ENCODE measurements at regions not wholly inside any gene's neighbourhood (a gene's known extent, or its start where the extent isn't known, plus 50 kb on each side); places are given as distances from the start of the nearest gene placed in this dataset.

DNA sequence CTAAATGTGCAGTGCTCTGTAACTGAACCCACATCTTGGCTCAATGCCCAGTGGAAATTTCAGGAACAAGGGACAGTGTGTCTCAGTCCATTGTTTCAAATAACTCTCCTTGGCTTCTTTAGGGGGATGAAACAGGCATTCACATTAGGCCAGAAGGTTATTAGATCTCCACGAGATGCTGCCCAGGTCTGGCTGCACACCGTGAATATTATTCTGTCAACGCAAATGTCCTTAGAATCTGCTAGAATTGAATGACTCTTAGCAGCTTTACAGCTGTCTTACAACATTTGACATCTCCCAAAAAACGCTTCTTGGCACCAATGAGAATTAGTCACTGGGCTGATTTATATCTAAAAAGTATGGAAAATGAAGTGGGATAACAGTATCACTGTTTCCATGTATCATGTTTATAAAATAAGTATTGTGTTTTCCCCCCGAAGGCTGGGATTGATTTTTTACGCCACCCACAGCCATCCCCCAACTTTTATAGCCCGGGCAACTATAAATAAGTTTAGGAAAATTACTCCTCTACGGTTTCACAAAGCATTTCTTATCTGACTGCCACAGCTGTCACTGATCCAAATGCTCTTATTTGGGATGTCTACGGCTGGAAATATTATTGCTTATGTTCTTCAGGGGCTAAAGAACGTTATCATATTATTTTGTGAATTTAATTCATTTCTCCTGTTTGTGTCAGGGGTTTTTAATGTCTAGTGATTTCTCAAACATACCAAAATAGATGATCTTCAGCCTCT lies 559.7 kb upstream of the FAT1 start:
- Histone ChIP-seq H3K9me3 (ENCODE audit: control insufficient read depth, low read length) (no peaks in the 10 kb centered on the region), H3K4me3 (ENCODE audit: low read length) (no peak overlapping the region), H3K4me1 (ENCODE audit: control insufficient read depth, insufficient read depth, low read length) (no peaks in the 10 kb centered on the region), H3K9ac (ENCODE audit: low read length) (no peak overlapping the region), H3K36me3 (ENCODE audit: control insufficient read depth, insufficient read depth, low read length) (no peaks in the 10 kb centered on the region), H3K27me3 (ENCODE audit: control insufficient read depth, insufficient read depth, low read length) (no peaks in the 10 kb centered on the region)

DNA sequence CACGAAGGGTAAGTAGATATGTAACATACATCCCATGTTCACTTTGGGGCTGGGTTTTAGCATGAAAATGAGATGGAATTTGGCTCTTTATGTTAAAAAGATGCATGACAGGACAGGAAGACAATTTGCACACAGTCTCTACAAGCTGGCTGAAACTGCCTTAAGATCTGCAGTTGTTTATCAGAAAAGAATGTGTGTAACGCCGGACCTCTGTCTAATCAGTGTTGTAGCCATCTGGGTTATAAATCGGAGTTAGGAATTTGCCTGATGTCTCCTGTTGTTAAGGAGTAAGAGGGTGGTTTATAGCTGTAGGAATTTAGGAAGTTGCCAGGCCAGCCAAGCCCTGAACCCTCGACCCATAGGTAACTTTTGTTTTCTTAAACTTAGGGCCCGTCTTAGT lies 562.9 kb upstream of the FAT1 start:
- Histone ChIP-seq H3K9ac (ENCODE audit: low read length) (no peak overlapping the region), H3K27me3 (ENCODE audit: control insufficient read depth, insufficient read depth, low read length) (no peaks in the 10 kb centered on the region), H3K4me3 (ENCODE audit: low read length) (no peak overlapping the region), H3K36me3 (ENCODE audit: control insufficient read depth, insufficient read depth, low read length) (no peaks in the 10 kb centered on the region), H3K4me1 (ENCODE audit: control insufficient read depth, insufficient read depth, low read length) (no peaks in the 10 kb centered on the region), H3K9me3 (ENCODE audit: control insufficient read depth, low read length) (no peaks in the 10 kb centered on the region)

DNA sequence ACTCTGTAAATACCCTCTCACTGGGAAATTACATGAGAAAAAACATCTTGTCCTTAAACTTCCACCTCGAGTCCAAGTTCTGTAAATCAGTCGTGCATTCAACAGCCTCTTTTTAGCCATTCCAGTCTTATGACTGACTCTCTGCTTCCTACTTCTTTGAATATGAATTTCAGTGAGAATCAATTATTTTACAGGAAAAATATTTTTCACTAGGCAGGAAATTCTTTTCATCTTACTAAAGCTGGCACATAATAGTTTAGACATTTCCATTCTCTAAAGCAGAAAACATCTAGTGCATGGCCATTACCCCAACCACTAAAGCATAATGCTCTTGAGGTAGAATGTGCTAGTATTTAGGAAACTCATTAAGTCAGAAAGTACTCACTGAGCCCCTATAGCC lies 565.7 kb upstream of the FAT1 start:
- Histone ChIP-seq H3K27me3 (ENCODE audit: control insufficient read depth, insufficient read depth, low read length) (no peaks in the 10 kb centered on the region), H3K9ac (ENCODE audit: low read length) (no peak overlapping the region), H3K4me1 (ENCODE audit: control insufficient read depth, insufficient read depth, low read length) (no peaks in the 10 kb centered on the region), H3K9me3 (ENCODE audit: control insufficient read depth, low read length) (no peaks in the 10 kb centered on the region), H3K36me3 (ENCODE audit: control insufficient read depth, insufficient read depth, low read length) (no peaks in the 10 kb centered on the region), H3K4me3 (ENCODE audit: low read length) (no peak overlapping the region)

- no peak overlapping the region for H3K9ac ChIP-seq (ENCODE audit: low read length)
- H3K4me1 ChIP-seq (ENCODE audit: control insufficient read depth, insufficient read depth, low read length) = no peaks in the 10 kb centered on the region
- H3K36me3 ChIP-seq (ENCODE audit: control insufficient read depth, insufficient read depth, low read length) = no peaks in the 10 kb centered on the region
- no peaks in the 10 kb centered on the region for H3K27me3 ChIP-seq (ENCODE audit: control insufficient read depth, insufficient read depth, low read length)
- no peaks in the 10 kb centered on the region for H3K9me3 ChIP-seq (ENCODE audit: control insufficient read depth, low read length)
- H3K4me3 ChIP-seq (ENCODE audit: low read length) = no peak overlapping the region
Observed at GRCh38 chr4:187294861-187295260, 571.2 kb upstream of the FAT1 start.

DNA sequence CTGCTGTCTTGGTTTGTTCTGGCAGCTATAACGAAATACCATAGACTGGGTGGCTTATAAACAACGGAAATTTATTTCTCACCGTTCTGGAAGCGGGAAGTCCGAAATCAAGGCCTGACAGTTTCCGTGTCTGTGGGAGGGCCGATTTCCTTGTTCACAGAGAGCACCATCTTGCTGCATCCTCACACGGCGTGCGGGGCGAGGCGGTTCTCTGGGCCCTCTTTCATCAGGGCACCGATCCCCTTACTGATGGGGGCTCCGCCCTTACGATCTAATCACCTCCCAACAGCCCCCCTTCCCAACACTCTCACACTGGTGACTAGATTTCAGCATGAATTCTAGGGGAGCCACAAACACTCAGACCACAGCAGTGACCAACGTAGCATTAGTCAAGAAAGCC lies 578.3 kb upstream of the FAT1 start:
- H3K27me3 ChIP-seq (ENCODE audit: control insufficient read depth, insufficient read depth, low read length) = no peaks in the 10 kb centered on the region
- H3K4me3 ChIP-seq (ENCODE audit: low read length) = no peak overlapping the region
- H3K9me3 ChIP-seq (ENCODE audit: control insufficient read depth, low read length) = no peaks in the 10 kb centered on the region
- no peaks in the 10 kb centered on the region for H3K36me3 ChIP-seq (ENCODE audit: control insufficient read depth, insufficient read depth, low read length)
- H3K4me1 ChIP-seq (ENCODE audit: control insufficient read depth, insufficient read depth, low read length) = no peaks in the 10 kb centered on the region
- no peak overlapping the region for H3K9ac ChIP-seq (ENCODE audit: low read length)

GRCh38 chr4:187302457-187303150 lies 578.9 kb upstream of the FAT1 start:
- H3K9ac ChIP-seq (ENCODE audit: low read length) = no peak overlapping the region
- H3K27me3 ChIP-seq (ENCODE audit: control insufficient read depth, insufficient read depth, low read length) = no peaks in the 10 kb centered on the region
- H3K4me1 ChIP-seq (ENCODE audit: control insufficient read depth, insufficient read depth, low read length) = no peaks in the 10 kb centered on the region
- no peaks in the 10 kb centered on the region for H3K36me3 ChIP-seq (ENCODE audit: control insufficient read depth, insufficient read depth, low read length)
- no peak overlapping the region for H3K4me3 ChIP-seq (ENCODE audit: low read length)
- no peaks in the 10 kb centered on the region for H3K9me3 ChIP-seq (ENCODE audit: control insufficient read depth, low read length)

- no peak overlapping the region for H3K9ac ChIP-seq (ENCODE audit: low read length)
- no peaks in the 10 kb centered on the region for H3K9me3 ChIP-seq (ENCODE audit: control insufficient read depth, low read length)
- H3K4me1 ChIP-seq (ENCODE audit: control insufficient read depth, insufficient read depth, low read length) = no peaks in the 10 kb centered on the region
- no peaks in the 10 kb centered on the region for H3K36me3 ChIP-seq (ENCODE audit: control insufficient read depth, insufficient read depth, low read length)
- H3K4me3 ChIP-seq (ENCODE audit: low read length) = no peak overlapping the region
- H3K27me3 ChIP-seq (ENCODE audit: control insufficient read depth, insufficient read depth, low read length) = no peaks in the 10 kb centered on the region
Observed at GRCh38 chr4:187304133-187304532, 580.5 kb upstream of the FAT1 start.

GRCh38 chr4:187307131-187307530 lies 583.5 kb upstream of the FAT1 start:
- Histone ChIP-seq H3K4me1 (ENCODE audit: control insufficient read depth, insufficient read depth, low read length) (no peaks in the 10 kb centered on the region), H3K4me3 (ENCODE audit: low read length) (no peak overlapping the region), H3K27me3 (ENCODE audit: control insufficient read depth, insufficient read depth, low read length) (no peaks in the 10 kb centered on the region), H3K36me3 (ENCODE audit: control insufficient read depth, insufficient read depth, low read length) (no peaks in the 10 kb centered on the region), H3K9me3 (ENCODE audit: control insufficient read depth, low read length) (no peaks in the 10 kb centered on the region), H3K9ac (ENCODE audit: low read length) (no peak overlapping the region)

DNA sequence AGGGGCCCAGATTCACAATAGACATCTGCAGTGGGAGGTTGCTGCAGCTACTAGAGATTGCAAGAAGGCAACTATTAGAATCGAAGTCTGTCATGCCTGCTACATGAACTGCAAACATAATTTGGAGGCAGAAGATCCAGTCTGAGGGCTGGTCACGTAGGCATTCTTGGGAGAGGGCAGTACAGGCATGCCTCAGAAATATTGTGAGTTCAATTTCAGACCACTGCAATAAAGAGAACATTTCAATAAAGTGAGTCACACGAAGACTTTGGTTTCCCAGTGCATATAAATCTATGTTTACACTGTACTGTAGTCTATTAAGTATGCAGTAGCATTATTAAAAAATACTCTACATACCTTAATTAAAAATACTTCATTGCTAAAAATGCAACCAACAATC lies 585.8 kb upstream of the FAT1 start:
- Histone ChIP-seq H3K9ac (ENCODE audit: low read length) (no peak overlapping the region), H3K4me1 (ENCODE audit: control insufficient read depth, insufficient read depth, low read length) (no peaks in the 10 kb centered on the region), H3K4me3 (ENCODE audit: low read length) (no peak overlapping the region), H3K9me3 (ENCODE audit: control insufficient read depth, low read length) (no peaks in the 10 kb centered on the region), H3K27me3 (ENCODE audit: control insufficient read depth, insufficient read depth, low read length) (no peaks in the 10 kb centered on the region), H3K36me3 (ENCODE audit: control insufficient read depth, insufficient read depth, low read length) (no peaks in the 10 kb centered on the region)

DNA sequence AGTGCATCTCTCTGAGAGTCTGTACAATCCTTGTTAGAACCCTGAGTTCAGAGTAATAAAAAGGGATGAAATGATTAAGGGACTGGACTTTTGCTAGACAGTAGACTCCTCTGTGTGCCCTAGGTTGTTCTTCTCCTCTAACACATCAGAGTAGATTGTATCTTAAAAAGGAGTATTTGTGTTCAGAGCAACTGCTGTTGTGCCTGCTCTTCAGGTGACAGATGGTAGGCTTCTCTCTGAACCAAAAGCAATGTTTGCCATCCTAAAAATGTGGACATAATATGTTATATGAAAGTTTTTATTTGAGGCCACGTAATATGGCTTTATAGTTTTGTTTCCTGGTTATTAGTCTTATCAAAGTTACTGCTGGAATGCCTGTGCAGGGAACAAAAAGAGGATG lies 588.6 kb upstream of the FAT1 start:
- no peaks in the 10 kb centered on the region for H3K9me3 ChIP-seq (ENCODE audit: control insufficient read depth, low read length)
- H3K27me3 ChIP-seq (ENCODE audit: control insufficient read depth, insufficient read depth, low read length) = no peaks in the 10 kb centered on the region
- H3K4me1 ChIP-seq (ENCODE audit: control insufficient read depth, insufficient read depth, low read length) = no peaks in the 10 kb centered on the region
- H3K9ac ChIP-seq (ENCODE audit: low read length) = no peak overlapping the region
- H3K4me3 ChIP-seq (ENCODE audit: low read length) = no peak overlapping the region
- no peaks in the 10 kb centered on the region for H3K36me3 ChIP-seq (ENCODE audit: control insufficient read depth, insufficient read depth, low read length)

DNA sequence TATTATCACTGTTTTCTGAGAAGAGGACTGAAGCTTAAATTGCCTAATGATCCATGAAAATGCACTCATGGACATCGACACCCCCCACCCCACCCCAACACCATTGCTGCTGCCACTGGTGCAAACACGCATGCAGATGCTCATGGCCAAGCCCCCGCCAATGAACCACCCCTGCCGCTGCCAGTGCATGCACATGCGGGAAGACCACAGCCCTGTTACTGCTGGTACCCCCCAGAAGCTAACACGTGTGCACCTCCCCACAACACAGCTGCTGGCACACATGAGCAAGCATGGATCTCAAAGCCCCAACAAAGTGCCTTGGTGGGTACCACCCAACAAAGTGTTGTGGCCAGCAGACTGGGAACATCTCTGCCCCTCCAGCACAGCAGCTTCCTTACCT lies 594.1 kb upstream of the FAT1 start:
- H3K9me3 ChIP-seq (ENCODE audit: control insufficient read depth, low read length) = no peaks in the 10 kb centered on the region
- H3K36me3 ChIP-seq (ENCODE audit: control insufficient read depth, insufficient read depth, low read length) = no peaks in the 10 kb centered on the region
- no peaks in the 10 kb centered on the region for H3K4me1 ChIP-seq (ENCODE audit: control insufficient read depth, insufficient read depth, low read length)
- no peak overlapping the region for H3K4me3 ChIP-seq (ENCODE audit: low read length)
- H3K27me3 ChIP-seq (ENCODE audit: control insufficient read depth, insufficient read depth, low read length) = no peaks in the 10 kb centered on the region
- no peak overlapping the region for H3K9ac ChIP-seq (ENCODE audit: low read length)

GRCh38 chr4:187321711-187322110 lies 598.1 kb upstream of the FAT1 start:
- H3K9me3 ChIP-seq (ENCODE audit: control insufficient read depth, low read length) = no peaks in the 10 kb centered on the region
- H3K4me1 ChIP-seq (ENCODE audit: control insufficient read depth, insufficient read depth, low read length) = no peaks in the 10 kb centered on the region
- H3K9ac ChIP-seq (ENCODE audit: low read length) = no peak overlapping the region
- no peaks in the 10 kb centered on the region for H3K27me3 ChIP-seq (ENCODE audit: control insufficient read depth, insufficient read depth, low read length)
- H3K36me3 ChIP-seq (ENCODE audit: control insufficient read depth, insufficient read depth, low read length) = no peaks in the 10 kb centered on the region
- no peak overlapping the region for H3K4me3 ChIP-seq (ENCODE audit: low read length)
